ENCODE measurements at regions not wholly inside any gene's neighbourhood (a gene's known extent, or its start where the extent isn't known, plus 50 kb on each side); places are given as distances from the start of the nearest gene placed in this dataset.

DNA sequence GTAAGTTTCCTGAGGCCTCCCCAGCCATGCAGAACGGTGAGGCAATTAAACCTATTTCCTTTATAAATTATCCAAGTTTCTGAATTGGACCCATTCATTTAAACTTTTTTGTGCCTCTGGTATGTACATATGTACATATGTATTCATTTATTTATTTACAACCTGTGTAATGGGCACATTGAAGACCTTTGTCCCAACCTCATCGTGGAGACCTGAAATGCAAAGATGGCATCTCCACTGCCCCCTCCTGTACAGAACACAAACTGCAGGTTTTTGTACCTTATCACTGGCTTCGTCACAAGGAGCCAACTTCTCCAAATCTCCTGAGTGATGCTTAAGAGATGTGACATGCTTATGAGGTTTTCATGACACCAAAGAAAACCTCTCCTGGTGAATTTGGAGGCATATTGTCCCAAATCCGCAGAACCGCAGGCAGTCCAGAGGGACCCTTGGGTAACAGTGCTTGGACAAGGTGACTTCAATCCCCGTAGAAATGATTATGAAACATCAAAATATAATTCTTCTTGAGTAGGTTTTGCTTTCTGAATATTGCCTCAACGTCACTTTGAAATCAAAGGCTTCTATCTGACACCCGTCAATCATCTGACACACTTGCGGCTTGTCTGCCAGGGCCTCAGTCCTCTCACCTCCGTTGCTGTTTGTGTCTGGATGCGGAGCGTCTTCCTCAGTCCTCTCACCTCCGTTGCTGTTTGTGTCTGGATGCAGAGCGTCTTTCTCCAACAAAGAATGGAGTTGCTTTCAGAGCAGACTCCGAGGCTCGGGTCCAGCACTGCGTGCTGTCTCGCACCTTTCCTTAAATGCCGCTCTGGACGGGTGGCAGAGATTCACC is 135.0 kb upstream of the IRX4 start:
- no peaks in the 10 kb centered on the region for H3K9me3 ChIP-seq
- H3K9ac ChIP-seq (ENCODE audit: low read depth in 2 of 2, low read length in 2 of 2): no peak overlapping the region
- H3K27ac ChIP-seq: no peak overlapping the region
- TF ChIP-seq, protein P1, sequence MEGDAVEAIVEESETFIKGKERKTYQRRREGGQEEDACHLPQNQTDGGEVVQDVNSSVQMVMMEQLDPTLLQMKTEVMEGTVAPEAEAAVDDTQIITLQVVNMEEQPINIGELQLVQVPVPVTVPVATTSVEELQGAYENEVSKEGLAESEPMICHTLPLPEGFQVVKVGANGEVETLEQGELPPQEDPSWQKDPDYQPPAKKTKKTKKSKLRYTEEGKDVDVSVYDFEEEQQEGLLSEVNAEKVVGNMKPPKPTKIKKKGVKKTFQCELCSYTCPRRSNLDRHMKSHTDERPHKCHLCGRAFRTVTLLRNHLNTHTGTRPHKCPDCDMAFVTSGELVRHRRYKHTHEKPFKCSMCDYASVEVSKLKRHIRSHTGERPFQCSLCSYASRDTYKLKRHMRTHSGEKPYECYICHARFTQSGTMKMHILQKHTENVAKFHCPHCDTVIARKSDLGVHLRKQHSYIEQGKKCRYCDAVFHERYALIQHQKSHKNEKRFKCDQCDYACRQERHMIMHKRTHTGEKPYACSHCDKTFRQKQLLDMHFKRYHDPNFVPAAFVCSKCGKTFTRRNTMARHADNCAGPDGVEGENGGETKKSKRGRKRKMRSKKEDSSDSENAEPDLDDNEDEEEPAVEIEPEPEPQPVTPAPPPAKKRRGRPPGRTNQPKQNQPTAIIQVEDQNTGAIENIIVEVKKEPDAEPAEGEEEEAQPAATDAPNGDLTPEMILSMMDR (IDR thresholded peaks at IDR 0.05): no peak
- no peaks in the 10 kb centered on the region for H3K36me3 ChIP-seq
- H3K27me3 ChIP-seq: no peaks in the 10 kb centered on the region
- no peak for DNase-seq
- no peaks in the 10 kb centered on the region for H3K4me1 ChIP-seq
- H3K4me3 ChIP-seq: no peak overlapping the region
- intact Hi-C loops (cut with DNase I): loop anchor here (10.0 kb wide), 1 partner anchor 253 kb away; no protein-coding TSS in a partner anchor

DNA sequence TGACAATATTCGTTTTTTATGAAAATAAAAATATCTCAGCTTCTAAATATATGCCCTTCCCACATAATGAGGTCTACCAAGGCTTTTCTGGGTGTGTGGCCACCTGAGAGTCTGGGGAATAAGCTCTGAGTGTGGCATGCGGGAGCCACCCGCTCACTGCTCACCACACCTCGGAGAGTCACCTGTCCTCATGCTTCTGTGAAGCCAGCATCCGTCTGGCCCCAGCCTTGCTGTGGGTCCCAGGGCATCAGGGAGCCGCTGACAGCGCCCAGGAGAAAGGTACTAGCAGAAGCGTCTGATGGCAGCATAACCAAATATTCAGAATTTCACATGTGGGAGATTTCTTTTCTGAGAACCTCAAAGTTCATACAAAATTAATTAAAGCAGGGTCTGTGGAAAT is 133.2 kb upstream of the IRX4 start:
- intact Hi-C loops (cut with DNase I): loop anchor here (10.0 kb wide), 1 partner anchor 251 kb away; no protein-coding TSS in a partner anchor
- no peak for DNase-seq
- no peak overlapping the region for H3K9ac ChIP-seq (ENCODE audit: low read depth in 2 of 2, low read length in 2 of 2)
- H3K36me3 ChIP-seq: no peaks in the 10 kb centered on the region
- TF ChIP-seq, protein P1 (IDR thresholded peaks at IDR 0.05): no peak
- H3K4me3 ChIP-seq: no peak overlapping the region
- no peaks in the 10 kb centered on the region for H3K4me1 ChIP-seq
- no peaks in the 10 kb centered on the region for H3K27me3 ChIP-seq
- H3K9me3 ChIP-seq: no peaks in the 10 kb centered on the region
- no peak overlapping the region for H3K27ac ChIP-seq

DNA sequence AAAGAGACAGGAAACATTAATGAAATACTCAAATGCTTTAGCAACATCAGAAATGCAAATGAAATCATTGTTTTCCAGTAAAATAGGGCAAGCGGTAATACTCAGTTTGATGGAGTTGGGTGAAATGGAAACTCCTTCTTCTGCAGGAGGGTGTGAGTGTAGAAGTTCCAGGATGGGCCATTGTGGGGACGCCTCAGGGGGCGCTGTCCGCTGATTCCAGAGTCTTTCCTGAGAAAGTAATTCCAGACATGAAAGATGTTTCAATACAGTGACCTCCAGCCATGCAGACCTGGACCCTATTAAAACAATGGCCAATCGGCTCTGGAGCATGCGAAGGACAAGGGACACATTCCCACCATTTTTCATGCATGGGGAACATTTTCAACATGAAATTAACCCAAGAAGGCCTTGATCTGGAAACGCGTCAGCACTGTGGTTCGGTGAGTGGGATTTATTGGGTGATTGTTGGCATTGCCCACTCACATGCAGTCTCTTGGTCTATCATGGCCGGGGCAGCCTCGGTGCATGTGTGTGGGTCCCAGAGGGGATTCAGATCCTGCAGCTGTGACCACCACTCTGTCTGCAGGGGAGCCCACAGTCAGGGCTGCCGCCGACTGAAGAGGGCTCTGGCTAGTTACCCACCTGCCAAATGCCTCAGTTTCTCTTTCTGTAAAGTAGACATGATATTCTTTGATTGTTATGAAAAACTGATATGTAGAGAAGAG is 132.6 kb upstream of the IRX4 start:
- Histone ChIP-seq H3K9ac (ENCODE audit: low read depth in 2 of 2, low read length in 2 of 2) (no peak overlapping the region), H3K4me3 (no peak overlapping the region), H3K4me1 (no peaks in the 10 kb centered on the region), H3K27me3 (no peaks in the 10 kb centered on the region), H3K9me3 (no peaks in the 10 kb centered on the region), H3K36me3 (no peaks in the 10 kb centered on the region), H3K27ac (no peak overlapping the region)
- DNase-seq: no peak
- TF ChIP-seq, protein P1 (IDR thresholded peaks at IDR 0.05): no peak
- intact Hi-C loops (cut with DNase I): loop anchor here (10.0 kb wide), 1 partner anchor 250 kb away; no protein-coding TSS in a partner anchor

DNA sequence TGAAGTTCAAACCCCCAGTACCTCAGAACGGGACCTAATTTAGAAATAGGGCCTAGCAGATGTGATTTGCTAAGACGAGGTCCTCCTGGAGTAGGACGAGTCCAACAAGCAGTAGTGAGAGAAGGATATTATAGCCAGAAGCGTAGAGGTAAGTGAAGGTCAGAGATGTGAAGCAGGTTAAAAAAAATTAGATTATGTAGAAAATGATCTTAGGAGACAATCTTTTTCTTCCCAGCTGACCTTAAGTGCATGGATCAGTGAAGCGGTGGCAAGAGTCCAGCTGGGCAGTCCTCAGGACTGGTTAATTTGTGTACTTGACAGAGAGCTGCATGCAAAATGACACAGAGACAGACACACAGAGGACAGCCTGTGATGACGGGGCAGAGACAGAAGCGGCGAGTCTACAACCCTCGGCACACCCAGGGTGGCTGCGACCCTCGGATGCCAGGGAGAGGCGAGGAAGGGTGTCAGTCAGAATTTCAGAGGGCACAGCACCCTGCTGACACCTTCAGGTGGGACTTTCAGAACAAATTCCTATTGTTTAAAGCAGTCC is 131.4 kb upstream of the IRX4 start:
- Histone ChIP-seq H3K4me3 (no peak overlapping the region), H3K36me3 (no peaks in the 10 kb centered on the region), H3K27ac (no peak overlapping the region), H3K9ac (ENCODE audit: low read depth in 2 of 2, low read length in 2 of 2) (no peak overlapping the region), H3K4me1 (no peaks in the 10 kb centered on the region), H3K27me3 (no peaks in the 10 kb centered on the region), H3K9me3 (no peaks in the 10 kb centered on the region)
- no peak for DNase-seq
- intact Hi-C loops (cut with DNase I): loop anchor here (10.0 kb wide), 1 partner anchor 249 kb away; no protein-coding TSS in a partner anchor
- TF ChIP-seq, protein P1 (IDR thresholded peaks at IDR 0.05): no peak

DNA sequence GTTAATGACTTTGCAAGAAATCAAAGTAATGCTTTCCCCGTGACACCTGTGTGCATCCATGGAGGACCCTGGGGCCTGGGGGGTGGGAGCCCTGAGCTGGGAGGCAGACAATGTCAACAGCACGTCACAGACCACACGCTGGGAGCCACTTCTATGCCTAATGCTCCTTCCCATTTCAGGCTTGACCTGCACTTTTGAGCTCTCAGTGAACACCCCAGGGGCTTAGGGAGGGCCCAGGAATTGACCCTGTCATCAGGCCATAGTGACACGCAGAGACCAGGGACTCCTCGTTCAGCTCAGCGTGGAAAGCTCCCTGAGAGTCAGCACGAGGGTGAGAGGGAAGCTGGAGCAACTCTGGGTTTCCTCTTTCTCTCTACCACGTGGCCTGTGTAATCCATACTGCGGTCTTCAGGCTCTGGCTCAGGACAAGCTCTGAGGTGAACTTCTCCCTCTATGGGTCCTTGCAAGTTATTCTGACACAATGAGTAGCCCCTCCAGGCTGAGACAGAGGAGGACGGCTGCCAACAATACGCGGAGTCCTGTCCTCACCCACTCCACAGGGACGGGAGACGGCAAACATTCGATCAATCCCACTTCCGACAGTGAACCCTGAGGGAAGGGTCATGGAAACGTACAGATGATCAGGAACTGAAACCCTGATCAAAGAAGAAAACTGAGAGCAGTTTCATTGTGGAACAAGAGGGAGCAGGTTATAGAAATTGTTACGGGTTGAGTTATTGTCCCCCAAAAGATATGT is 130.8 kb upstream of the IRX4 start:
- Histone ChIP-seq H3K36me3 (no peaks in the 10 kb centered on the region), H3K27me3 (no peaks in the 10 kb centered on the region), H3K4me3 (no peak overlapping the region), H3K9me3 (no peaks in the 10 kb centered on the region), H3K9ac (ENCODE audit: low read depth in 2 of 2, low read length in 2 of 2) (no peak overlapping the region), H3K27ac (no peak overlapping the region), H3K4me1 (no peaks in the 10 kb centered on the region)
- intact Hi-C loops (cut with DNase I): loop anchor here (10.0 kb wide), 1 partner anchor 249 kb away; no protein-coding TSS in a partner anchor
- TF ChIP-seq, protein P1 (IDR thresholded peaks at IDR 0.05): no peak
- no peak for DNase-seq

Measured in colonic mucosa (tissue), 4 donors.